ENCODE measurements at regions not wholly inside any gene's neighbourhood (a gene's known extent, or its start where the extent isn't known, plus 50 kb on each side); places are given as distances from the start of the nearest gene placed in this dataset.

- no peak for TF ChIP-seq ZUFSP (CRISPR knock-in tag; IDR thresholded peaks at IDR 0.05; ENCODE audit: borderline replicate concordance)
- peak; percentile 99 for TF ChIP-seq ZBTB20 (CRISPR knock-in tag; IDR thresholded peaks at IDR 0.05; ENCODE audit: borderline replicate concordance, low read depth)
- peak; percentile 38; the same call in 1 of the 2 replicates for TF ChIP-seq ZNF878 (CRISPR knock-in tag; IDR thresholded peaks at IDR 0.05)
- TF ChIP-seq SNAPC2 (CRISPR knock-in tag; IDR thresholded peaks at IDR 0.05), result peak; percentile 77
- TF ChIP-seq THAP8 (CRISPR knock-in tag; IDR thresholded peaks at IDR 0.05; ENCODE audit: borderline replicate concordance), result no peak
- no peak for TF ChIP-seq E2F5 (CRISPR knock-in tag; conservative IDR thresholded peaks at IDR 0.05)
- TF ChIP-seq DNMT1 (CRISPR knock-in tag; IDR thresholded peaks at IDR 0.05), result no peak
- TF ChIP-seq XRCC5 (optimal IDR thresholded peaks at IDR 0.05; ENCODE audit: low read length), result peak; percentile 71
- peak; percentile 99 for TF ChIP-seq FOXP4 (CRISPR knock-in tag; IDR thresholded peaks at IDR 0.05)
- TF ChIP-seq PREB (CRISPR knock-in tag; IDR thresholded peaks at IDR 0.05), result no peak
- TF ChIP-seq NFKB2 (CRISPR knock-in tag; IDR thresholded peaks at IDR 0.05; ENCODE audit: borderline replicate concordance), result no peak
- peak; percentile 95 for TF ChIP-seq ZSCAN31 (CRISPR knock-in tag; IDR thresholded peaks at IDR 0.05; ENCODE audit: low read depth)
- no peak; the same call in 1 of the 2 replicates for TF ChIP-seq NFKBIZ (CRISPR knock-in tag; IDR thresholded peaks at IDR 0.05)
- TF ChIP-seq DBP (CRISPR knock-in tag; IDR thresholded peaks at IDR 0.05; ENCODE audit: not compliant biosample characterization), result no peak
- peak; percentile 51 for TF ChIP-seq STAG1 (CRISPR knock-in tag; IDR thresholded peaks at IDR 0.05)
- no peak for TF ChIP-seq ZNF235 (CRISPR knock-in tag; IDR thresholded peaks at IDR 0.05; ENCODE audit: borderline replicate concordance)
- TF ChIP-seq MXD1 (CRISPR knock-in tag; IDR thresholded peaks at IDR 0.05), result no peak; the same call in 1 of the 2 replicates
- TF ChIP-seq KDM3A (CRISPR knock-in tag; IDR thresholded peaks at IDR 0.05; ENCODE audit: low read depth), result peak; percentile 90
- TF ChIP-seq GABPB1 (CRISPR knock-in tag; IDR thresholded peaks at IDR 0.05), result no peak; the same call in 1 of the 2 replicates
- peak; percentile 66; the same call in 1 of the 2 replicates for TF ChIP-seq FOXP1 (IDR thresholded peaks at IDR 0.05)
- peak; percentile 95 for TF ChIP-seq FOXP1 (CRISPR knock-in tag; IDR thresholded peaks at IDR 0.05)
- TF ChIP-seq ZNF761 (CRISPR knock-in tag; conservative IDR thresholded peaks at IDR 0.05), result peak; percentile 78; the same call in 1 of the 2 replicates
Measured at GRCh38 chr17:59469786-59470485, 95.5 kb upstream of the DHX40 start (continued).
